PC-9 (cell line): ENCODE measurements at regions not wholly inside any gene's neighbourhood (a gene's known extent, or its start where the extent isn't known, plus 50 kb on each side); places are given as distances from the start of the nearest gene placed in this dataset.

Experiments used
- CTCF ChIP-seq: fragments of 200-600 bp; sonication (generic); conservative IDR thresholded peaks from 2 replicates; pipeline ENCODE4 v1.6.1; 2017; ENCODE audit warnings: mixed run types, antibody characterized with exemption, mild to moderate bottlenecking, moderate library complexity
- EZH2 ChIP-seq: fragments of 200-600 bp; sonication (generic); IDR thresholded peaks from 2 replicates; pipeline ENCODE4 v1.8.0; 2017; ENCODE audit warnings: antibody characterized with exemption, low read depth

DNA sequence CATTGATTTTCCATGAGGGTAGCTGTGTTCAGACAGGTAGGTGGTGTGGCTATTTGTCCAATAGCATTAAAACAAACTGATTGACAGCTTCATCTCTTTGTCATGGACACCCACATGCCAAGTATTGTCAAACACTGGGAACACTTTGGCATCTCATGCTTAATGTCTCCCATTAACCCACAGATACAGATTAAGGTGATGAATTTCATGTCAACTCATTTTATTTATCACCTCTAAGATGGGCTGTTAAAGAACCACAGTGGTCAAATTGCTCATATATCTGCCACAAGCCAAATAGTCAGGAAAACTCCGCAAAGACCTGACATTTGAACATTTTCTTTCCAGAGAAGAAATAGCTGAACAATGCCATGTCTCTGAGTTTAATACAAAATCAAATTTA, 139.1 kb upstream of the SPTLC3 start:
- TF ChIP-seq CTCF: no peak
- TF ChIP-seq EZH2: no peak
